Neural crest cell (in vitro differentiated cells): ENCODE measurements at regions not wholly inside any gene's neighbourhood (a gene's known extent, or its start where the extent isn't known, plus 50 kb on each side); places are given as distances from the start of the nearest gene placed in this dataset.
"Not testable (repeated sequence)": the region's sequence is repeated elsewhere in the genome, so short reads cannot be mapped to it uniquely, and the experiment has no call there.

Experiments used
- DNase-seq: peaks from one replicate; pipeline ENCODE4 v3.0.0; 2021; ENCODE audit warnings: low read depth, mixed read lengths, low spot score
- H3K27ac Mint-ChIP-seq: one replicate; pipeline ENCODE4 v1.8.0; 2021; ENCODE audit warnings: mild to moderate bottlenecking, mixed read lengths; ENCODE audit not compliant: unreplicated experiment
- H3K27me3 Mint-ChIP-seq: 2 replicates; pipeline ENCODE4 v1.8.0; 2021; ENCODE audit warnings: low read depth, mild to moderate bottlenecking, mixed read lengths
- H3K36me3 Mint-ChIP-seq: 2 replicates; pipeline ENCODE4 v1.8.0; 2021; ENCODE audit warnings: low read depth, mild to moderate bottlenecking, mixed read lengths
- H3K4me1 Mint-ChIP-seq: 2 replicates; pipeline ENCODE4 v1.8.0; 2021; ENCODE audit warnings: mixed read lengths
- H3K4me3 Mint-ChIP-seq: one replicate; pipeline ENCODE4 v1.8.0; 2021; ENCODE audit warnings: mild to moderate bottlenecking, mixed read lengths
- H3K9me3 Mint-ChIP-seq: 2 replicates; pipeline ENCODE4 v1.8.0; 2021; ENCODE audit warnings: mixed read lengths
- TF ChIP-seq, protein P1 (sequence below): fragments of 200-600 bp; sonication (generic); conservative IDR thresholded peaks from 2 replicates; pipeline ENCODE4 v1.5.0; 2021; ENCODE audit warnings: antibody characterized with exemption, mild to moderate bottlenecking

DNA sequence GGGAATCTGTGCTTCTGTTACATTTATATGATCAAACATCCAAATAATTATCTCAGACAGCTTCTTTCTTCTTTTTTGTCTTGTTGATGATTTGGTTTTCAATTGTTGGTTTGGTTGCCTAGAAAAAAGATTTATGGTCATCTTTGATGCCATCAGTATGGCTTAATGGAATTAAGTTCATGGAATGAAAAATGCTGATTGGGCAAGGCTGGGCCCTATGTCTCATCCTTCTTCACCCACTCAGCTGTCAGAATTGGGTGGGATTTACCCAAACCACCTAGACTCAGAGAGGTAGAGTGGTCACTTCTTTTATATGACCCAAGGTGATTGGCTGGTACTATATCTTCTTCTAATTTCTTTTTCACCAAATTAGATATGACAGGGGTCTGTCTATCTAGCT is 258.3 kb downstream of the DOK5 start:
- no peaks in the 10 kb centered on the region for H3K9me3 Mint-ChIP-seq
- H3K27ac Mint-ChIP-seq, result no peak overlapping the region
- no peaks in the 10 kb centered on the region for H3K27me3 Mint-ChIP-seq
- H3K4me1 Mint-ChIP-seq, result no peaks in the 10 kb centered on the region
- DNase-seq, result no peak
- no peaks in the 10 kb centered on the region for H3K36me3 Mint-ChIP-seq
- no peak overlapping the region for H3K4me3 Mint-ChIP-seq
- TF ChIP-seq, protein P1, sequence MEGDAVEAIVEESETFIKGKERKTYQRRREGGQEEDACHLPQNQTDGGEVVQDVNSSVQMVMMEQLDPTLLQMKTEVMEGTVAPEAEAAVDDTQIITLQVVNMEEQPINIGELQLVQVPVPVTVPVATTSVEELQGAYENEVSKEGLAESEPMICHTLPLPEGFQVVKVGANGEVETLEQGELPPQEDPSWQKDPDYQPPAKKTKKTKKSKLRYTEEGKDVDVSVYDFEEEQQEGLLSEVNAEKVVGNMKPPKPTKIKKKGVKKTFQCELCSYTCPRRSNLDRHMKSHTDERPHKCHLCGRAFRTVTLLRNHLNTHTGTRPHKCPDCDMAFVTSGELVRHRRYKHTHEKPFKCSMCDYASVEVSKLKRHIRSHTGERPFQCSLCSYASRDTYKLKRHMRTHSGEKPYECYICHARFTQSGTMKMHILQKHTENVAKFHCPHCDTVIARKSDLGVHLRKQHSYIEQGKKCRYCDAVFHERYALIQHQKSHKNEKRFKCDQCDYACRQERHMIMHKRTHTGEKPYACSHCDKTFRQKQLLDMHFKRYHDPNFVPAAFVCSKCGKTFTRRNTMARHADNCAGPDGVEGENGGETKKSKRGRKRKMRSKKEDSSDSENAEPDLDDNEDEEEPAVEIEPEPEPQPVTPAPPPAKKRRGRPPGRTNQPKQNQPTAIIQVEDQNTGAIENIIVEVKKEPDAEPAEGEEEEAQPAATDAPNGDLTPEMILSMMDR, result no peak

DNA sequence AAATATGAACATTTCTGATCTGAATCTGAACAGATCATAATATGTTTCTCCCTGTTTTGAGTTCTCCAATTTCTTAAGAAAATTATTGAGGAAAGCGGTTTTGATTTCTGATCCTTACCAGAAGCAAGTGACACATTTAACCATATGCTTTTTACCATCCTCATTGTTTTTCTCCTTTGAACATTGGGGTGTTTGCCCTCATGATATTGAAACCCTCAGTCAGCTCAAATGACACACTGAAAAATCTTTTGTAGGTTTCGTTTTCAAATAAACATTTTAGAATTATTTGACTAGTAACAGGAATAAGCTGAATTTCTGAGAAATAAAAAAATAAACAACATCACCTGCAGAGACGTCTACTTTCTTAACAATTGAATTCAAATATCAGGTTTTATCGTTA is 252.1 kb downstream of the DOK5 start:
- no peaks in the 10 kb centered on the region for H3K9me3 Mint-ChIP-seq
- no peak for DNase-seq
- TF ChIP-seq, protein P1, result no peak
- no peaks in the 10 kb centered on the region for H3K36me3 Mint-ChIP-seq
- no peaks in the 10 kb centered on the region for H3K4me1 Mint-ChIP-seq
- no peak overlapping the region for H3K27ac Mint-ChIP-seq
- H3K4me3 Mint-ChIP-seq, result no peak overlapping the region
- H3K27me3 Mint-ChIP-seq, result no peaks in the 10 kb centered on the region

DNA sequence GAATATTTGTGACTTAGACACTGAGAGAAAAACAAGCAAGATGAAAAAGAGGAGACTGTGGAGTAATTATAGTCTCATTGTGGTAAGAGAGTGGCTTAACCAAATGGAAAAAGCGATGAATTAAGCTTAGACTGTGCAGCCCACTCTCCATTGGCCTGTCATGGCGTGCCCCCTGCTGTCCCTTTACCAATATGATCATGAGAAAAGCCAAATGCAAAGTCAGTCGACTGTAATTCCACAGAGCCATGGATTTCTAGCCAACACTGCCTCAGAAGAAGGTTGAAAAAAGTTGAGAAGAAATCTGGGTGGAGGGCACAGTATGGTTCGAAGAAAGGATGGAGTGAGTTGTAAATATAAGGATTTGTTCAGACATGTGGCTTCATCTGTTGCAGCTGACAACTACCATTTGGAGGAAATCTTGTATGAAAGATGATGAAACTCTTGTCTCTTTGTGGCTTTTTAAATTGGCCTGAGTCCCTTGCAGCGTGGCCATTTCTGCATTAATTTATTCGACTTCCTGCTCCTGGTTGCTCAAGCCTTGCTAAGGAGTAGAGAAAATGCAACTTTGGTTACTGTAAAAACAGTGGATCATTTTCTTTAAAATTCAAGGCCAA is 251.4 kb downstream of the DOK5 start:
- Mint-ChIP-seq H3K36me3 (no peaks in the 10 kb centered on the region), H3K27ac (no peak overlapping the region), H3K27me3 (no peaks in the 10 kb centered on the region), H3K4me1 (no peaks in the 10 kb centered on the region), H3K9me3 (no peaks in the 10 kb centered on the region), H3K4me3 (no peak overlapping the region)
- no peak for DNase-seq
- TF ChIP-seq, protein P1, result no peak

DNA sequence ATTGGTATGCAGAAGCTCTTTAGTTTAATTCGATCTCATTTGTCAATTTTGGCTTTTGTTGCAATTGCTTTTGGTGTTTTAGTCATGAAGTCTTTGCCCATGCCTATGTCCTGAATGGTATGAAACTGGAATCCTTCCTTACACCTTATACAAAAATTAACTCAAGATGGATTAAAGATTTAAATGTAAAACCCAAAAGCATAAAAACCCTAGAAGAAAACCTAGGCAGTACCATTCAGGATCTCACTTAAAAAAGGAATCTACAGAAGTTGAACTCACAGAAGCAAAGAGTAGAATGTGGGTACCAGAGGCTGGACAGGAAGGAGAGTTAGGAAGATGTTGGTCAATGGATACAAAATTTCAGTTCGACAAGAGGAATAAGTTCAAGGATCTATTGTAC is 249.9 kb downstream of the DOK5 start:
- DNase-seq, H3K4me3 Mint-ChIP-seq, H3K9me3 Mint-ChIP-seq, H3K27me3 Mint-ChIP-seq, H3K27ac Mint-ChIP-seq, H3K36me3 Mint-ChIP-seq, H3K4me1 Mint-ChIP-seq: not testable (repeated sequence)

GRCh38 chr20:54723723-54724122 is 248.3 kb downstream of the DOK5 start:
- no peaks in the 10 kb centered on the region for H3K9me3 Mint-ChIP-seq
- no peaks in the 10 kb centered on the region for H3K36me3 Mint-ChIP-seq
- H3K4me1 Mint-ChIP-seq, result no peaks in the 10 kb centered on the region
- H3K27me3 Mint-ChIP-seq, result no peaks in the 10 kb centered on the region
- H3K27ac Mint-ChIP-seq, result no peak overlapping the region
- H3K4me3 Mint-ChIP-seq, result no peak overlapping the region
- TF ChIP-seq, protein P1, result no peak
- DNase-seq, result no peak

- Mint-ChIP-seq H3K4me3 (no peak overlapping the region), H3K27me3 (no peaks in the 10 kb centered on the region), H3K36me3 (no peaks in the 10 kb centered on the region), H3K4me1 (peaks cover 8% of the 10 kb centered on the region), H3K9me3 (no peaks in the 10 kb centered on the region), H3K27ac (no peak overlapping the region)
- TF ChIP-seq, protein P1, result no peak
- DNase-seq, result no peak
Measured at GRCh38 chr20:54717983-54718382, 242.6 kb downstream of the DOK5 start.
